GM23338 (cell line): ENCODE measurements at regions not wholly inside any gene's neighbourhood (a gene's known extent, or its start where the extent isn't known, plus 50 kb on each side); places are given as distances from the start of the nearest gene placed in this dataset.

Source experiments
- ATAC-seq: fragments of 200-7000 bp; cut with Tn5 transposase; 3 replicates; pipeline ENCODE4 v1.9.1; 2020
- DNase-seq: peaks from one replicate; pipeline ENCODE4 v3.0.0-alpha.2; 2015; ENCODE audit warnings: low spot score
- H2AFZ ChIP-seq: fragments of 200-600 bp; sonication (generic); 2 replicates; pipeline ENCODE4 v1.8.0; 2016; ENCODE audit warnings: antibody characterized with exemption, mild to moderate bottlenecking, moderate library complexity
- H3F3A ChIP-seq: fragments of 200-600 bp; sonication (generic); replicated peaks from 2 replicates; pipeline ENCODE4 v1.8.0; 2017; ENCODE audit warnings: antibody characterized with exemption, mixed run types, low read depth
- H3K27ac ChIP-seq: fragments of 200-600 bp; sonication (generic); 2 replicates; pipeline ENCODE4 v1.6.1; 2016; ENCODE audit warnings: low read depth
- H3K27me3 ChIP-seq: fragments of 200-600 bp; sonication (generic); 2 replicates; pipeline ENCODE4 v1.8.0; 2016; ENCODE audit warnings: mild to moderate bottlenecking, mixed run types, moderate library complexity; ENCODE audit not compliant: insufficient read depth
- H3K36me3 ChIP-seq: fragments of 200-600 bp; sonication (generic); 2 replicates; pipeline ENCODE4 v1.8.0; 2016; ENCODE audit warnings: mild to moderate bottlenecking; ENCODE audit not compliant: insufficient read depth
- H3K4me1 ChIP-seq: fragments of 200-600 bp; sonication (generic); 2 replicates; pipeline ENCODE4 v1.8.0; 2016; ENCODE audit warnings: mild to moderate bottlenecking, moderate library complexity; ENCODE audit not compliant: insufficient read depth
- H3K4me2 ChIP-seq: fragments of 200-600 bp; sonication (generic); 2 replicates; pipeline ENCODE4 v1.7.1; 2017; ENCODE audit warnings: mixed run types
- H3K4me3 ChIP-seq: fragments of 200-600 bp; sonication (generic); 2 replicates; pipeline ENCODE4 v1.6.1; 2016; ENCODE audit warnings: mixed run types
- H3K79me2 ChIP-seq: fragments of 200-600 bp; sonication (generic); replicated peaks from 2 replicates; pipeline ENCODE4 v1.8.0; 2017; ENCODE audit warnings: mild to moderate bottlenecking; ENCODE audit not compliant: insufficient read depth
- H3K9me2 ChIP-seq: fragments of 200-600 bp; sonication (generic); 2 replicates; pipeline ENCODE4 v1.8.0; 2017; ENCODE audit not compliant: insufficient read depth
- H4K20me1 ChIP-seq: fragments of 200-600 bp; sonication (generic); replicated peaks from 2 replicates; pipeline ENCODE4 v1.8.0; 2017; ENCODE audit warnings: mild to moderate bottlenecking; ENCODE audit not compliant: insufficient read depth
- H3K27ac Mint-ChIP-seq: 2 replicates; pipeline ENCODE4 v1.8.0; 2020; ENCODE audit warnings: inconsistent platforms, mild to moderate bottlenecking, moderate library complexity, mixed read lengths
- H3K27me3 Mint-ChIP-seq: 3 replicates; pipeline ENCODE4 v1.8.0; 2022; ENCODE audit warnings: low read depth, mild to moderate bottlenecking, moderate library complexity, mixed read lengths, inconsistent platforms; ENCODE audit not compliant: insufficient read depth, poor library complexity
- H3K36me3 Mint-ChIP-seq: 3 replicates; pipeline ENCODE4 v1.8.0; 2021; ENCODE audit warnings: low read depth, mild to moderate bottlenecking, inconsistent platforms, moderate library complexity, mixed read lengths
- H3K4me1 Mint-ChIP-seq: 3 replicates; pipeline ENCODE4 v1.8.0; 2020; ENCODE audit warnings: mild to moderate bottlenecking, inconsistent platforms, mixed read lengths
- H3K4me3 Mint-ChIP-seq: 3 replicates; pipeline ENCODE4 v1.8.0; 2021; ENCODE audit warnings: moderate library complexity, mild to moderate bottlenecking, inconsistent platforms, mixed read lengths
- H3K9me3 Mint-ChIP-seq: 3 replicates; pipeline ENCODE4 v1.8.0; 2020; ENCODE audit warnings: moderate library complexity, mild to moderate bottlenecking, inconsistent platforms, mixed read lengths
- CREB1 ChIP-seq: fragments of 250-450 bp; sonication (Bioruptor Pico); IDR thresholded peaks from 2 replicates; pipeline ENCODE4 v1.5.0; 2020; ENCODE audit warnings: low read depth, mild to moderate bottlenecking, moderate library complexity
- ETS1 ChIP-seq: IDR thresholded peaks from 2 replicates; pipeline ENCODE4 v1.6.1; 2016; ENCODE audit warnings: antibody characterized with exemption
- EZH2phosphoT487 ChIP-seq: fragments of 200-600 bp; sonication (generic); IDR thresholded peaks from one replicate; pipeline ENCODE4 v1.8.1; 2018; ENCODE audit warnings: antibody characterized with exemption; ENCODE audit not compliant: unreplicated experiment
- JUNB ChIP-seq: IDR thresholded peaks from one replicate; pipeline ENCODE4 v1.6.1; 2016; ENCODE audit warnings: antibody characterized with exemption; ENCODE audit not compliant: unreplicated experiment
- NANOG ChIP-seq: IDR thresholded peaks from 2 replicates; pipeline ENCODE4 v1.6.1; 2016; ENCODE audit warnings: antibody characterized with exemption, borderline replicate concordance
- POLR2AphosphoS5 ChIP-seq: IDR thresholded peaks from 2 replicates; pipeline ENCODE4 v1.6.1; 2016; ENCODE audit warnings: antibody characterized with exemption, low read depth
- REST ChIP-seq: IDR thresholded peaks from one replicate; pipeline ENCODE4 v1.6.1; 2018; ENCODE audit warnings: antibody characterized with exemption; ENCODE audit not compliant: unreplicated experiment
- ZNF114 ChIP-seq: fragments of 250-450 bp; sonication (Bioruptor Pico); IDR thresholded peaks from 2 replicates; pipeline ENCODE4 v1.5.0; 2020; ENCODE audit warnings: mild to moderate bottlenecking, moderate library complexity
- TF ChIP-seq, protein P1 (sequence below): fragments of 250-450 bp; sonication (Bioruptor Pico); IDR thresholded peaks from 2 replicates; pipeline ENCODE4 v1.5.0; 2020; ENCODE audit warnings: mild to moderate bottlenecking, moderate library complexity

GRCh38 chr6:167576828-167577503, 249.7 kb upstream of the AFDN start (continued):
- TF ChIP-seq JUNB (no peak), POLR2AphosphoS5 (no peak), ZNF114 (CRISPR knock-in tag) (no peak), NANOG (no peak), ETS1 (no peak), CREB1 (CRISPR knock-in tag) (no peak)
- TF ChIP-seq, protein P1, sequence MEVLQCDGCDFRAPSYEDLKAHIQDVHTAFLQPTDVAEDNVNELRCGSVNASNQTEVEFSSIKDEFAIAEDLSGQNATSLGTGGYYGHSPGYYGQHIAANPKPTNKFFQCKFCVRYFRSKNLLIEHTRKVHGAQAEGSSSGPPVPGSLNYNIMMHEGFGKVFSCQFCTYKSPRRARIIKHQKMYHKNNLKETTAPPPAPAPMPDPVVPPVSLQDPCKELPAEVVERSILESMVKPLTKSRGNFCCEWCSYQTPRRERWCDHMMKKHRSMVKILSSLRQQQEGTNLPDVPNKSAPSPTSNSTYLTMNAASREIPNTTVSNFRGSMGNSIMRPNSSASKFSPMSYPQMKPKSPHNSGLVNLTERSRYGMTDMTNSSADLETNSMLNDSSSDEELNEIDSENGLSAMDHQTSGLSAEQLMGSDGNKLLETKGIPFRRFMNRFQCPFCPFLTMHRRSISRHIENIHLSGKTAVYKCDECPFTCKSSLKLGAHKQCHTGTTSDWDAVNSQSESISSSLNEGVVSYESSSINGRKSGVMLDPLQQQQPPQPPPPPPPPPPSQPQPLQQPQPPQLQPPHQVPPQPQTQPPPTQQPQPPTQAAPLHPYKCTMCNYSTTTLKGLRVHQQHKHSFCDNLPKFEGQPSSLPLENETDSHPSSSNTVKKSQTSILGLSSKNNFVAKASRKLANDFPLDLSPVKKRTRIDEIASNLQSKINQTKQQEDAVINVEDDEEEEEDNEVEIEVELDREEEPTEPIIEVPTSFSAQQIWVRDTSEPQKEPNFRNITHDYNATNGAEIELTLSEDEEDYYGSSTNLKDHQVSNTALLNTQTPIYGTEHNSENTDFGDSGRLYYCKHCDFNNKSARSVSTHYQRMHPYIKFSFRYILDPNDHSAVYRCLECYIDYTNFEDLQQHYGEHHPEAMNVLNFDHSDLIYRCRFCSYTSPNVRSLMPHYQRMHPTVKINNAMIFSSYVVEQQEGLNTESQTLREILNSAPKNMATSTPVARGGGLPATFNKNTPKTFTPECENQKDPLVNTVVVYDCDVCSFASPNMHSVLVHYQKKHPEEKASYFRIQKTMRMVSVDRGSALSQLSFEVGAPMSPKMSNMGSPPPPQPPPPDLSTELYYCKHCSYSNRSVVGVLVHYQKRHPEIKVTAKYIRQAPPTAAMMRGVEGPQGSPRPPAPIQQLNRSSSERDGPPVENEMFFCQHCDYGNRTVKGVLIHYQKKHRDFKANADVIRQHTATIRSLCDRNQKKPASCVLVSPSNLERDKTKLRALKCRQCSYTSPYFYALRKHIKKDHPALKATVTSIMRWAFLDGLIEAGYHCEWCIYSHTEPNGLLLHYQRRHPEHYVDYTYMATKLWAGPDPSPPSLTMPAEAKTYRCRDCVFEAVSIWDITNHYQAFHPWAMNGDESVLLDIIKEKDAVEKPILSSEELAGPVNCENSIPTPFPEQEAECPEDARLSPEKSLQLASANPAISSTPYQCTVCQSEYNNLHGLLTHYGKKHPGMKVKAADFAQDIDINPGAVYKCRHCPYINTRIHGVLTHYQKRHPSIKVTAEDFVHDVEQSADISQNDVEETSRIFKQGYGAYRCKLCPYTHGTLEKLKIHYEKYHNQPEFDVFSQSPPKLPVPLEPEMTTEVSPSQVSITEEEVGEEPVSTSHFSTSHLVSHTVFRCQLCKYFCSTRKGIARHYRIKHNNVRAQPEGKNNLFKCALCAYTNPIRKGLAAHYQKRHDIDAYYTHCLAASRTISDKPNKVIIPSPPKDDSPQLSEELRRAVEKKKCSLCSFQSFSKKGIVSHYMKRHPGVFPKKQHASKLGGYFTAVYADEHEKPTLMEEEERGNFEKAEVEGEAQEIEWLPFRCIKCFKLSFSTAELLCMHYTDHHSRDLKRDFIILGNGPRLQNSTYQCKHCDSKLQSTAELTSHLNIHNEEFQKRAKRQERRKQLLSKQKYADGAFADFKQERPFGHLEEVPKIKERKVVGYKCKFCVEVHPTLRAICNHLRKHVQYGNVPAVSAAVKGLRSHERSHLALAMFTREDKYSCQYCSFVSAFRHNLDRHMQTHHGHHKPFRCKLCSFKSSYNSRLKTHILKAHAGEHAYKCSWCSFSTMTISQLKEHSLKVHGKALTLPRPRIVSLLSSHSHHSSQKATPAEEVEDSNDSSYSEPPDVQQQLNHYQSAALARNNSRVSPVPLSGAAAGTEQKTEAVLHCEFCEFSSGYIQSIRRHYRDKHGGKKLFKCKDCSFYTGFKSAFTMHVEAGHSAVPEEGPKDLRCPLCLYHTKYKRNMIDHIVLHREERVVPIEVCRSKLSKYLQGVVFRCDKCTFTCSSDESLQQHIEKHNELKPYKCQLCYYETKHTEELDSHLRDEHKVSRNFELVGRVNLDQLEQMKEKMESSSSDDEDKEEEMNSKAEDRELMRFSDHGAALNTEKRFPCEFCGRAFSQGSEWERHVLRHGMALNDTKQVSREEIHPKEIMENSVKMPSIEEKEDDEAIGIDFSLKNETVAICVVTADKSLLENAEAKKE, result no peak

DNA sequence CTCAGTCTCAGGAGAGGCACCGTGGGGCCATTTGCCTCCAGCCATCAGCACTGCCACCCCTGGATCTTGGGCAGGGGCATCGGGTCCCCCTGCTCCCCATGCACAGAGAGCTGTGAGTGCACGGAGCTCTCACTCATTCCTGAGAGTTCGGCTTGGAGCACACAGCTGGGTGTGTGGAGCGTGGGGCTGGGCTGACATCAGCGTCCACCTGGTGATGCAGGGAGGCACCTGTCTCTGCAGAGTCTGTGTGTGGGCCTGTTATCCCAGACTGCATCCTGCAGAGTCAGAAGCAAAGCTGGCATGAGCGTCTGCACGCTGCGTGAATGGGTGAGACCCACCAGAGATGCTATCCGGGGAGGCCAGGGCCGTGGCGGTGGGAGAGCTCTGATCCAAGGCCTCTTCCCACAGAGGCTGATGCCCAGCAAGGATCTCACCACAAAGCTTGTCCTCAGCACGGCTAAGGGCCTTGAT, 248.8 kb upstream of the AFDN start:
- Histone ChIP-seq H3K27ac (no peak overlapping the region), H3K4me3 (no peak overlapping the region), H3K4me1 (no peaks in the 10 kb centered on the region), H3F3A (no peaks in the 10 kb centered on the region), H3K4me2 (no peak overlapping the region), H3K36me3 (no peaks in the 10 kb centered on the region), H4K20me1 (no peaks in the 10 kb centered on the region), H2AFZ (no peak overlapping the region), H3K27me3 (no peaks in the 10 kb centered on the region), H3K9me2 (no peaks in the 10 kb centered on the region), H3K79me2 (no peaks in the 10 kb centered on the region)
- Mint-ChIP-seq H3K36me3 (no peaks in the 10 kb centered on the region; the same call in 2 of the 3 replicates), H3K4me1 (peaks cover 10% of the 10 kb centered on the region), H3K9me3 (peaks cover under 1% of the 10 kb centered on the region), H3K27me3 (peaks cover 14% of the 10 kb centered on the region), H3K27ac (no peak overlapping the region), H3K4me3 (no peak overlapping the region)
- no peak for DNase-seq
- no peak for ATAC-seq
- TF ChIP-seq ZNF114 (CRISPR knock-in tag) (no peak), CREB1 (CRISPR knock-in tag) (no peak), ETS1 (no peak), EZH2phosphoT487 (no peak), REST (no peak)
